ENCODE measurements at regions not wholly inside any gene's neighbourhood (a gene's known extent, or its start where the extent isn't known, plus 50 kb on each side); places are given as distances from the start of the nearest gene placed in this dataset.

DNA sequence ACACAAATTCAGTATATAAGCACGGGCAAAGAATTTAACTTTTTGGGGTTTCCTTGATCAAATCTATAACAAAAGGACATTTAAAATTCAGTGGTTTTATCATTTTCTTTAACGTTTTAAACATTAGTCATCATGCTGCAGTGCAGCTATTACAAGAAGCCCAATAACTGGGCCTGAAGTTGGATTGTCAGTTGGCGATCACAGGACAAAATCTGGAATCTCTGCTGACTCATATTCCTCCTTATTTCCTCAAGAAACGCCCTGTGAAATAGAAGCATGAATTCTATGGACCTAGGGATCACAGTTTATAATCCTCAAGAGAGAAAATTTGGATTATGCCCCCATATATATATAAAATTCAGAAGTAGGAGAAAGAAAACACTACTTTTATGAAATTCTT, 971.6 kb upstream of the MIR17HG start:
- TF ChIP-seq POLR2A (IDR thresholded peaks at IDR 0.05; ENCODE audit: low read depth, low read length) = no peak
- no peak for TF ChIP-seq CTCF (conservative IDR thresholded peaks at IDR 0.05; ENCODE audit: low read depth, low read length)
- no peak for TF ChIP-seq MXI1 (IDR thresholded peaks at IDR 0.05; ENCODE audit: borderline replicate concordance, low read depth, low read length)
- no peak for TF ChIP-seq BHLHE40 (IDR thresholded peaks at IDR 0.05; ENCODE audit: low read depth, low read length)
- TF ChIP-seq MAFK (IDR thresholded peaks at IDR 0.05; ENCODE audit: low read depth, low read length) = no peak
- no peak for TF ChIP-seq FOS (IDR thresholded peaks at IDR 0.05; ENCODE audit: low read depth, low read length)
- TF ChIP-seq MAZ (IDR thresholded peaks at IDR 0.05; ENCODE audit: borderline replicate concordance, low read depth, low read length) = no peak
- TF ChIP-seq RFX5 (IDR thresholded peaks at IDR 0.05; ENCODE audit: low read depth, low read length) = no peak
- no peak for TF ChIP-seq USF2 (IDR thresholded peaks at IDR 0.05; ENCODE audit: low read depth, low read length)
- TF ChIP-seq RAD21 (IDR thresholded peaks at IDR 0.05; ENCODE audit: low read length) = no peak
- no peak for TF ChIP-seq CEBPB (IDR thresholded peaks at IDR 0.05; ENCODE audit: low read depth, low read length)

All from IMR-90 (cell line).